GM12878 (cell line): ENCODE measurements at regions not wholly inside any gene's neighbourhood (a gene's known extent, or its start where the extent isn't known, plus 50 kb on each side); places are given as distances from the start of the nearest gene placed in this dataset.

Source experiments
- ATAC-seq: fragments of 200-7000 bp; cut with Tn5 transposase; 3 replicates; pipeline ENCODE4 v1.9.1; 2020; ENCODE audit warnings: mild to moderate bottlenecking, moderate library complexity
- BruUV-seq: library from RNA; stranded (reverse); fragments of 400-500 nt; replicated peaks from 2 replicates; lab custom pipeline; 2021; lab: Mats Ljungman, UMichigan
- CTCF ChIA-PET: fragments of 300-600 bp; sonication (Branson Sonifier 250); formaldehyde crosslinking; extraction: SDS; loops from one replicate; lab custom pipeline; 2021; ENCODE audit warnings: inconsistent platforms; lab: Yijun Ruan, JAX
- POLR2A ChIA-PET: fragments of 350-600 bp; formaldehyde crosslinking; extraction: SDS; loops from one replicate; lab custom pipeline; 2021; ENCODE audit warnings: inconsistent platforms; lab: Charles Lee
- RAD21 ChIA-PET: fragments of 300-600 bp; sonication (Branson Sonifier 250); formaldehyde crosslinking; loops from one replicate; lab custom pipeline; 2023; ENCODE audit warnings: antibody characterized with exemption; ENCODE audit not compliant: unreplicated experiment; lab: Charles Lee
- SMC1A ChIA-PET: fragments of 300-600 bp; sonication (Branson Sonifier 250); formaldehyde crosslinking; loops from one replicate; lab custom pipeline; 2023; ENCODE audit not compliant: unreplicated experiment, uncharacterized antibody; lab: Charles Lee
- DNase-seq: peaks from one replicate; pipeline ENCODE4 v3.0.0-alpha.2; 2011; ENCODE audit warnings: low read depth, low spot score
- FAIRE-seq: peaks from 3 replicates; lab custom pipeline; 2011; peaks lifted over from hg19 to GRCh38; lab: Jason Lieb, UNC
- H2AFZ ChIP-seq: 2 replicates; pipeline ENCODE4 v1.6.0; 2011; ENCODE audit warnings: low read depth, low read length, control low read depth; ENCODE audit not compliant: control insufficient read depth
- H3K27ac ChIP-seq: 2 replicates; pipeline ENCODE4 v1.5.1; 2011; ENCODE audit warnings: control low read depth; ENCODE audit not compliant: control insufficient read depth, insufficient read depth
- H3K27me3 ChIP-seq, 2 experiments: replicated peaks in 1 of 2; 2 replicates each; pipeline versions ENCODE4 v1.6.0 to v1.6.1; 2011; ENCODE audit warnings: low read length in 1 of 2; ENCODE audit not compliant: control insufficient read depth in 2 of 2, insufficient read depth in 2 of 2
- H3K36me3 ChIP-seq, 2 experiments: 2 replicates each; pipeline ENCODE4 v1.5.1; 2011; ENCODE audit warnings: low read length in 1 of 2; ENCODE audit not compliant: control insufficient read depth in 2 of 2, insufficient read depth in 2 of 2
- H3K4me1 ChIP-seq: 2 replicates; pipeline ENCODE4 v1.6.1; 2011; ENCODE audit warnings: mild to moderate bottlenecking, low read length, moderate library complexity, mixed read lengths; ENCODE audit not compliant: control insufficient read depth, insufficient read depth
- H3K4me2 ChIP-seq: 2 replicates; pipeline ENCODE4 v1.6.0; 2011; ENCODE audit warnings: control low read depth; ENCODE audit not compliant: control insufficient read depth, insufficient read depth
- H3K4me3 ChIP-seq: fragments of 200-600 bp; sonication (generic); 2 replicates; pipeline ENCODE4 v1.5.1; 2016
- H3K79me2 ChIP-seq: 2 replicates; pipeline ENCODE4 v1.6.0; 2011; ENCODE audit warnings: low read length; ENCODE audit not compliant: control insufficient read depth, insufficient read depth
- H3K9ac ChIP-seq: 2 replicates; pipeline ENCODE4 v1.8.0; 2011; ENCODE audit warnings: low read length, control low read depth, mixed read lengths; ENCODE audit not compliant: control insufficient read depth, insufficient read depth
- H3K9me3 ChIP-seq: replicated peaks from 3 replicates; pipeline ENCODE4 v1.5.1; 2011; ENCODE audit warnings: mild to moderate bottlenecking, low read length; ENCODE audit not compliant: control insufficient read depth, insufficient read depth
- H4K20me1 ChIP-seq: 2 replicates; pipeline ENCODE4 v1.6.0; 2011; ENCODE audit not compliant: control insufficient read depth, insufficient read depth
- BCLAF1 ChIP-seq: fragments of 450-650 bp; IDR thresholded peaks from 2 replicates; pipeline ENCODE4 v1.6.1; 2017; ENCODE audit warnings: antibody characterized with exemption, mild to moderate bottlenecking, moderate library complexity
- CBFB ChIP-seq: IDR thresholded peaks from 2 replicates; pipeline ENCODE4 v1.6.1; 2016; ENCODE audit warnings: antibody characterized with exemption, low read depth
- GATAD2B ChIP-seq: fragments of 450-650 bp; conservative IDR thresholded peaks from 2 replicates; pipeline ENCODE4 v1.6.1; 2017; ENCODE audit warnings: low read depth, mild to moderate bottlenecking, moderate library complexity
- IKZF1 ChIP-seq: fragments of 450-650 bp; conservative IDR thresholded peaks from 2 replicates; pipeline ENCODE4 v1.6.1; 2017; ENCODE audit warnings: antibody characterized with exemption, mild to moderate bottlenecking
- IRF4 ChIP-seq: IDR thresholded peaks from 2 replicates; pipeline ENCODE4 v1.6.1; 2011; ENCODE audit warnings: low read depth, low read length
- JUND ChIP-seq: IDR thresholded peaks from 2 replicates; pipeline ENCODE4 v1.6.1; 2012; ENCODE audit warnings: low read depth, mild to moderate bottlenecking, low read length, improper control_type of control experiment, moderate library complexity
- LARP7 ChIP-seq: fragments of 450-650 bp; IDR thresholded peaks from 2 replicates; pipeline ENCODE4 v1.6.1; 2017; ENCODE audit warnings: mild to moderate bottlenecking
- PAX5 ChIP-seq: IDR thresholded peaks from 2 replicates; pipeline ENCODE4 v1.6.1; 2011; ENCODE audit warnings: low read depth, low read length, borderline replicate concordance
- RBBP5 ChIP-seq: fragments of 200-600 bp; sonication (generic); conservative IDR thresholded peaks from 2 replicates; pipeline ENCODE4 v1.6.1; 2016
- RELA ChIP-seq: fragments of 450-650 bp; IDR thresholded peaks from 2 replicates; pipeline ENCODE4 v1.8.0; 2014; ENCODE audit warnings: borderline replicate concordance; ENCODE audit not compliant: partially characterized antibody
- SKIL ChIP-seq: fragments of 450-650 bp; IDR thresholded peaks from 2 replicates; pipeline ENCODE4 v1.6.1; 2017; ENCODE audit warnings: mild to moderate bottlenecking, low read depth, inconsistent platforms; ENCODE audit not compliant: poor library complexity, severe bottlenecking
- SUZ12 ChIP-seq: fragments of 200-600 bp; sonication (generic); IDR thresholded peaks from one replicate; pipeline ENCODE4 v1.6.1; 2018; ENCODE audit warnings: antibody characterized with exemption, mild to moderate bottlenecking; ENCODE audit not compliant: unreplicated experiment
- ZNF274 ChIP-seq: IDR thresholded peaks from one replicate; pipeline ENCODE4 v1.8.0; 2011; ENCODE audit not compliant: insufficient read length, insufficient read depth
- ZNF687 ChIP-seq: fragments of 450-650 bp; IDR thresholded peaks from 2 replicates; pipeline ENCODE4 v1.6.1; 2017; ENCODE audit warnings: mild to moderate bottlenecking, moderate library complexity
- ZZZ3 ChIP-seq: IDR thresholded peaks from 2 replicates; pipeline ENCODE4 v1.6.1; 2011; ENCODE audit warnings: low read depth; ENCODE audit not compliant: control insufficient read depth, insufficient read length
- WGBS: methylation state at CpG from one replicate; pipeline ENCODE4 v1.1.6; 2016; ENCODE audit warnings: low lambda C conversion rate; ENCODE audit not compliant: insufficient replicate concordance, insufficient coverage; ENCODE audit errors: missing lambda C conversion rate; 5-methylcytosine and 5-hydroxymethylcytosine counted together
- in situ Hi-C: fragments of 300-500 bp; cut with MboI; formaldehyde crosslinking; loops from 9 replicates; pipeline ENCODE4 v1.14.3; 2018; ENCODE audit warnings: mixed read lengths
- intact Hi-C: fragments of 100-400 bp; cut with micrococcal nuclease; formaldehyde crosslinking; loops from one replicate; pipeline ENCODE4 v1.14.2; 2022; ENCODE audit not compliant: unreplicated experiment

- TF ChIP-seq IRF4 (no peak), IKZF1 (no peak)
Measured at GRCh38 chr9:120198027-120198426, 381.9 kb downstream of the CDK5RAP2 start (continued).

- 58% methylated on average over 12 of the region's 12 CpGs for WGBS
- H3K27ac ChIP-seq, result no peak overlapping the region
- no TSS peak for BruUV-seq
- no peak for TF ChIP-seq ZZZ3
- no peak for TF ChIP-seq GATAD2B
- TF ChIP-seq ZNF687, result no peak
- no peak for TF ChIP-seq PAX5
- no peak for TF ChIP-seq SUZ12
- TF ChIP-seq LARP7, result no peak
- no peak for TF ChIP-seq BCLAF1
- no peak for TF ChIP-seq CBFB
- TF ChIP-seq ZNF274, result no peak
- no peak for TF ChIP-seq RELA
- no peak for TF ChIP-seq JUND
- TF ChIP-seq RBBP5, result no peak
- TF ChIP-seq SKIL, result no peak
Measured at GRCh38 chr9:120197605-120198004, 382.4 kb downstream of the CDK5RAP2 start.

More at GRCh38 chr9:120197605-120198004, 382.4 kb downstream of the CDK5RAP2 start:
- H4K20me1 ChIP-seq, result no peaks in the 10 kb centered on the region
- in situ Hi-C loops (no loop called here), intact Hi-C loops (no loop called here)
- H3K9me3 ChIP-seq, result no peaks in the 10 kb centered on the region
- no peak for DNase-seq
- ATAC-seq, result no peak
- no peak overlapping the region for H3K4me3 ChIP-seq
- no peak overlapping the region for H3K4me2 ChIP-seq
- no peak for FAIRE-seq
- ChIA-PET SMC1A (no interaction called here), POLR2A (no interaction called here), CTCF (no interaction called here), RAD21 (no interaction called here)
- no peaks in the 10 kb centered on the region; a peak in 1 of 4 replicates for H3K27me3 ChIP-seq
- no peaks in the 10 kb centered on the region for H3K36me3 ChIP-seq
- H3K9ac ChIP-seq, result no peak overlapping the region
- no peaks in the 10 kb centered on the region for H3K4me1 ChIP-seq
- no peaks in the 10 kb centered on the region for H3K79me2 ChIP-seq
- no peak overlapping the region for H2AFZ ChIP-seq
